ENCODE measurements at regions not wholly inside any gene's neighbourhood (a gene's known extent, or its start where the extent isn't known, plus 50 kb on each side); places are given as distances from the start of the nearest gene placed in this dataset.

- no peaks in the 10 kb centered on the region for H3K36me3 ChIP-seq (replicated peaks in 1 of 2; ENCODE audit: insufficient read depth in 1 of 2, low read depth in 2 of 2)
- TF ChIP-seq POLR2A (IDR thresholded peaks at IDR 0.05) (no peak), CTCF (IDR thresholded peaks at IDR 0.05) (peak; percentile 8 to 64 (median 53))
- WGBS, 2 donors = 30 to 33% methylated on average over 3 of the region's 3 CpGs
- intact Hi-C loops (cut with DNase I) = no loop called here
- H3K27me3 ChIP-seq = no peaks in the 10 kb centered on the region
- no peaks in the 10 kb centered on the region for H3K9me3 ChIP-seq
- peak in 1 of 4 donors; percentile 17 for DNase-seq
- peak; percentile 71 for ATAC-seq
- no peak overlapping the region for H3K4me3 ChIP-seq
- no peaks in the 10 kb centered on the region for H3K4me1 ChIP-seq
- no peak overlapping the region for H3K27ac ChIP-seq
Measured at GRCh38 chr12:29073631-29074239, 75.3 kb upstream of the FAR2 start.

- Histone ChIP-seq H3K4me1 (no peaks in the 10 kb centered on the region), H3K36me3 (replicated peaks in 1 of 2; ENCODE audit: insufficient read depth in 1 of 2, low read depth in 2 of 2) (no peaks in the 10 kb centered on the region), H3K27me3 (no peaks in the 10 kb centered on the region), H3K4me3 (no peak overlapping the region), H3K27ac (no peak overlapping the region), H3K9me3 (no peaks in the 10 kb centered on the region)
- intact Hi-C loops (cut with DNase I) = no loop called here
- TF ChIP-seq CTCF (IDR thresholded peaks at IDR 0.05) (no peak), POLR2A (IDR thresholded peaks at IDR 0.05) (no peak)
- no peak for DNase-seq
- no peak for ATAC-seq
Measured at GRCh38 chr12:29081101-29081500, 68.0 kb upstream of the FAR2 start.

GRCh38 chr12:29082522-29082921 lies 66.6 kb upstream of the FAR2 start:
- intact Hi-C loops (cut with DNase I) = no loop called here
- Histone ChIP-seq H3K27me3 (no peaks in the 10 kb centered on the region), H3K4me3 (no peak overlapping the region), H3K36me3 (replicated peaks in 1 of 2; ENCODE audit: insufficient read depth in 1 of 2, low read depth in 2 of 2) (no peaks in the 10 kb centered on the region), H3K9me3 (no peaks in the 10 kb centered on the region), H3K27ac (no peak overlapping the region), H3K4me1 (no peaks in the 10 kb centered on the region)
- DNase-seq (no peak), ATAC-seq (no peak)
- WGBS, 2 donors = 53% methylated on average over 4 of the region's 4 CpGs
- TF ChIP-seq POLR2A (IDR thresholded peaks at IDR 0.05) (no peak), CTCF (IDR thresholded peaks at IDR 0.05) (no peak)

DNA sequence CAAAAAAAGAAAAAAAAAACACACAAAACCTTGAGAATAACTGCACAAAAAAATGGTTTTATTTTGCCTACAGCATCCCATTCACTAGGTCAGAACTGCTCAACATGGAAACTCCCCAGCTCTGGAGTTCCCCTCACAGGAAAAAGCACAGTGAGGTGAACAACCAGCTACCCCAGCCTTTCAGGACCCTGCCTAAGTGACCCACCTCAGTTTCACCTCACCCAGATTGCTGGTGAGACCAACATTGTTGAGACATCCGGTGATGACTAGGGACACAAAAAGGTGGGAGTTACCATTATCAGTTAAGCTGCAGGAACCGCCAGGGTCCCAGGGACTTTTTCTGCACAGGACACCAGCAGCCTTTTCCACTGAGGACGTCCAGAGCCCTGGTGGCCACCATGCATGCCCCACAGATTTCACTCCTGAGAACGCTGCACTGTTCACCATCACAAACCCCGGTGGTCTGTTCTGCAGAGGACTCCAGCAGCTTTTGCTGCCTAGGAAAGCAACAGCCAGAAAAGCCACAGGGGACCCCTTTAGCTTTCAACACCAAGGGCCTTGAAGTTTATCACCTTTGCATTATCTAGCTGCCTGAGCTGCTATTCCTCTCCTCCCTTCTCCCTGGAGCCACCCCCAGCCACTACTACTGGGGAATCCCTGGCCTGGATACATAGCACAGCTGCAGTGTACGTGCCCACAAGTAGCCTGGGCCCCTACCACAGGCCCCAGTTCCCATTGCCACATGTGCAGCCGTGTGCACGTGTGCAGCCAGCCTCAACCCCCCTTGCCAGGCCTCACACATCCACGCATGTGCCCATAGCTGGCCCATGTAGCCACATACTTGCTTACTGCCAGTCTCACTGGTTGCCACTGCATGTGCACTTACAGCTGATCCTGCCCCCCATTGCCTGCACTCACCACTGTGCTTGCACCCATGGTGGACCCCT lies 62.5 kb upstream of the FAR2 start:
- no peaks in the 10 kb centered on the region for H3K27me3 ChIP-seq
- H3K36me3 ChIP-seq (replicated peaks in 1 of 2; ENCODE audit: insufficient read depth in 1 of 2, low read depth in 2 of 2) = no peaks in the 10 kb centered on the region
- intact Hi-C loops (cut with DNase I) = no loop called here
- no peak overlapping the region for H3K4me3 ChIP-seq
- TF ChIP-seq CTCF (IDR thresholded peaks at IDR 0.05) (no peak), POLR2A (IDR thresholded peaks at IDR 0.05) (no peak)
- H3K27ac ChIP-seq = no peak overlapping the region
- H3K4me1 ChIP-seq = no peaks in the 10 kb centered on the region
- 39 to 45% methylated on average over 8 to 9 of the region's 9 CpGs for WGBS, 2 donors
- no peaks in the 10 kb centered on the region for H3K9me3 ChIP-seq
- no peak for DNase-seq
- ATAC-seq = no peak
